Cerebellar cortex (tissue), 1 donor: ENCODE measurements at regions not wholly inside any gene's neighbourhood (a gene's known extent, or its start where the extent isn't known, plus 50 kb on each side); places are given as distances from the start of the nearest gene placed in this dataset.

ENCODE experiments used
- DNase-seq: peaks from one replicate; pipeline ENCODE4 v3.0.0-alpha.2; 2015; ENCODE audit warnings: low spot score

- no peak for DNase-seq
Observed at GRCh38 chr1:224846119-224846907, 83.2 kb upstream of the DNAH14 start.

DNA sequence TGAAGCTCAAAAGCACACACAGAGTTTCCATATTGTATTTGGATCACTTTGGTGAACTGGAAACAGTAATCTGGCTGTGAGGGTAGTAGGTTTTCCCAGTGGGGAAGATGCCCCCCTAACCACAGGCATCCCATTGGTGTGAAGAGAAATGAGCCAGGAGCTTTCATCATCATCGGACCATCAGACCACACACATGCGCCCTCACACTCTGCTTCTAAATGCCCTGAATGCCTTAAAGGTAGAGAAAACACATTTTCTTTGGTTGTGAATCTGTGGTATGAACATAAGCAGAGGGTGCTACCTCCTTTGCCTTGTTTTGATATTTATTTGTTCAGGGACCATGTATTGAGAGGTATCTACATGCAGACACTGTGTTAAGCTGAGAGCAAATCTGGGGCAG lies 79.0 kb upstream of the DNAH14 start:
- no peak for DNase-seq

- DNase-seq, result peak; percentile 49
Observed at GRCh38 chr1:224851210-224851847, 78.1 kb upstream of the DNAH14 start.

DNA sequence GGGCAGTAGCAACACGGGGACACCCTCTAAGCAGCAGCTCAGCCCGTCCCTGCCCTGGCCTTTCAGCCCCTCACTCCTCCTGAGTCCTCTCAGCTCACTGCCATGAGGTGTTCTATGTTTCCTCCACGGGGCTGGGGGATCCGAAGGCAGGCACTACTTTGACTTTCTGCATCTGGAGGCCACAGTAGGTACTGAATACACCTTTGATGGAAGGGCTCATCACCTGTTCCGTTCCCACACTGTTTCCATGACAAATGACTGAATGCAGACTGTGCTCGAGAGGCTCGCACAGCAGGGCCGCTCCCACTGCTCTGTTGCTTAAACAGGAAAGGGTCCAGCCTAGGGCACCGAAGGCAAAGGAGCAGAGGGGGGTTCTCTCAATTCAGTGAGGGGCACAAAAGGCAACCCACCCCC lies 77.6 kb upstream of the DNAH14 start:
- no peak for DNase-seq

- DNase-seq, result peak; percentile 64
Observed at GRCh38 chr1:224852901-224853568, 76.4 kb upstream of the DNAH14 start.

DNA sequence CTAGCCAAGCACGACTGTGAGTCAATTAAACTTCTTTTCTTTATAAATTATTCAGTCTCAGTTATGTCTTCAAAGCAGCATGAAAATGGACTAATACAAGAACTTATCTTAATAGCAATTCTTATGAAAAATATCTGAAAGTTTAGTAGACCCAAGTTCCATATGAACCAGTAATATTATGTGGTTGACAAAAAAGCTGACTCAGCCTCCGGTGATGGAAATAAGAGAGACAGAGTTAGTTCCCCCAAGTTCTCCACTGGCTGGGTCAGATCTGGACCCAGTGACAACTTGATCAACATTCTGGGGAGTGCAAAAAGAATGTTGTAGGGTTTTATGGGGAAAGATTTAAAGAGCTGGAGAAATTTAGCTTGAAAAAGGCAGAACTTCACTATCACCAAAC lies 72.5 kb upstream of the DNAH14 start:
- DNase-seq, result no peak

DNA sequence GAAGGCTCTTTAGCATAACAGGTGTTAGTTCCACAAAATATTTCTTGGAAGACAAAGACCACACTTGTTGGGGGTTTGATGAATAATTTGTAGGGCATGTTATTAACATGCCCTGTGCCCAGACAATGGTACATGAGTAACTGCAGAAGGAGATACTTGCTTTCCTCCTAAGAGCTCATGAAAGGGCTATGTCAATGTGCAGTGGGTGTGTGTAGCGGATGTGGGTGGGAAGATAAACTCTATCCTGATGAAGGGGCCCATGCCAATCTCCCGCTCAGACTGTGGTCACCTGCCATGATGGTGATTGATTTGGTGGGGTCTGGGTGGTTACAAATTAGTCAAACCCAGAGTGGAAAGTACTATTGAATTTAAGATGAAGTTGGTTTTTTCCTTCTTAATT lies 69.8 kb upstream of the DNAH14 start:
- no peak for DNase-seq

DNA sequence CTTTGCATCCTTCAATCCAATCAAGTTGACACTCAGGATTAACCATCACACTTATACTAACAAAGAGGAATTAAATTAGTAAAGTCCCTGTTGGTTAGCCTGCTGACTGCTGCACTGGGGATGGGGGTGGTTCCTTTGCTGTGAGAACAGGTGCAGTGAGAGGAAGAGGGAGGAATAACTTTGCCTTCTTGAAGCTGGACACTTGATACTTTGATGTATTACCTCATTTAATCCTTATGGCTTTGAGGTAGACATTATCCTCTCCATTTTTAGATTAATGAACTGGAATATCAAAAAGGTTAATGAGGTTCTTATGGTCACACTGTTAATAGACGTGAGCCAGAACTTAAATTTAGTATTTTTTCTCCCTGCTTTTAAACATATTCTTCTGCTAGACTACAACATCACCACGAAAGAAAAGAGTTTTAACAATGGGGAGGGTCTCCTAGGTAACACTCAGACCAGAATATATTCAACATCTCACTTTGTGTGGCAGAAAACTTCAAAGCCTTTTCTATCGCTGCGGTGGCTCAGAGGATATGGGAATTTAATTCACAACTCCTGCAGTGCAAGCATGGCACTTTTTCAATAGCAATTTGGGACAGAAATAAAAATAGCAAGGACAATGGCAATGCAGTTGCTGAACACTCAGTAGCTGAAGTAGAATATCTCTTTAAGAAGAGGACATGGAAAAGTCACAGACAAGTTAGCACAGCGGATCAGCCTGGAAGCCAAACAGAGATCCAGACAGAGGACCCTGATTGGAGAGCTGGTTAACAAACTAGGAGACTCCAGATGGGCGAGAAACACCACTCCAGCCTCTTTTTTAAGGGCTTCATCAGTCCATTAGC lies 68.8 kb upstream of the DNAH14 start:
- DNase-seq, result peak; percentile 1

- DNase-seq, result no peak
Observed at GRCh38 chr1:224861339-224861716, 68.1 kb upstream of the DNAH14 start.

- DNase-seq, result no peak
Observed at GRCh38 chr1:224863486-224863885, 66.0 kb upstream of the DNAH14 start.

- no peak for DNase-seq
Observed at GRCh38 chr1:224864006-224864405, 65.5 kb upstream of the DNAH14 start.

DNA sequence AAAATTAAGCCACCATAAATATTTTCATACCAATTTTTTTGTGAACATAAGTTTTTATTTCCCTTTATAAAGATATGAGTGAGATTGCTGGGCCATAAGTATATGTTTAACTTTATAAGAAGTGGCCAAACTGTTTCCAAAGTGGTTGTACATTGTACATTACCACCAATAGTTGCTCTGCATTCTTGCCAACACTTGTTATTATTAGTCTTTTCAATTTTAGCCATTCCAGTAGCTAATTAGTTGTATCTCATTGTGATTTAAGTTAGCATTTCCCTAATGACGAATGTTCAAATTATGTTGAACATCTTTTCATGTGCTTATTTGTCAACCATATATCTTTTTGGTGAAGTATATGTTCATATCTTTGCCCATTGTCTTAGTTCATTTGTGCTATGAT lies 64.0 kb upstream of the DNAH14 start:
- DNase-seq, result no peak

GRCh38 chr1:224866940-224867339 lies 62.5 kb upstream of the DNAH14 start:
- DNase-seq, result no peak

GRCh38 chr1:224867715-224868114 lies 61.8 kb upstream of the DNAH14 start:
- DNase-seq, result no peak

DNA sequence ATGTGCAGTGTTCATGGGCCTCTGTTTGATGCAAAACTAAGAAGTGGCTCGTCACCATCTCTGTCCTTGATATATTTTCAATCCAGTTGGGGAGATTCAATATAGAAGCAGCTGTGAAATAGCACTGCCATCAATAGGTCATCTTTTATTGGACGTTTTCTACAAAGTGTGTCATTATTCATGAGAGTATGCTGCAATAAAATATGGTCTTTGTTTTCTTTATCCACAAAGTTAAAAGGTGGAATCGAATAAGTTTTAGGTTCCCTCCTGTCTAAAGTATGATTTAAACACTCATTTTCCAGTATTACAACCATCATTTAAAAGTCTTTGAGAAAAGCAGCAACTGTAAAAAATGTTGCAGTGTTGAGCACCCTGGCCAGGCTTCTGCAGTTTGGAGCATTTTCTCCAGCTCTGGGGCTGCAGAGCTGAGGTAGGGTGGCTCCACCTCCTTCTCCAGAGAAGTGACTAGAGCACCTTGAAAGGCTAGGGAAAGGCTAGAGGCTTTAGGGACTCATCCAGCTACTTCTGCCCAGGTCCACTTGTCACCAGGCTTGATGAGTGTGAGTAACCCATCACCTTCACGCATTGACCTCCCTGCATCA lies 56.5 kb upstream of the DNAH14 start:
- DNase-seq, result no peak

DNA sequence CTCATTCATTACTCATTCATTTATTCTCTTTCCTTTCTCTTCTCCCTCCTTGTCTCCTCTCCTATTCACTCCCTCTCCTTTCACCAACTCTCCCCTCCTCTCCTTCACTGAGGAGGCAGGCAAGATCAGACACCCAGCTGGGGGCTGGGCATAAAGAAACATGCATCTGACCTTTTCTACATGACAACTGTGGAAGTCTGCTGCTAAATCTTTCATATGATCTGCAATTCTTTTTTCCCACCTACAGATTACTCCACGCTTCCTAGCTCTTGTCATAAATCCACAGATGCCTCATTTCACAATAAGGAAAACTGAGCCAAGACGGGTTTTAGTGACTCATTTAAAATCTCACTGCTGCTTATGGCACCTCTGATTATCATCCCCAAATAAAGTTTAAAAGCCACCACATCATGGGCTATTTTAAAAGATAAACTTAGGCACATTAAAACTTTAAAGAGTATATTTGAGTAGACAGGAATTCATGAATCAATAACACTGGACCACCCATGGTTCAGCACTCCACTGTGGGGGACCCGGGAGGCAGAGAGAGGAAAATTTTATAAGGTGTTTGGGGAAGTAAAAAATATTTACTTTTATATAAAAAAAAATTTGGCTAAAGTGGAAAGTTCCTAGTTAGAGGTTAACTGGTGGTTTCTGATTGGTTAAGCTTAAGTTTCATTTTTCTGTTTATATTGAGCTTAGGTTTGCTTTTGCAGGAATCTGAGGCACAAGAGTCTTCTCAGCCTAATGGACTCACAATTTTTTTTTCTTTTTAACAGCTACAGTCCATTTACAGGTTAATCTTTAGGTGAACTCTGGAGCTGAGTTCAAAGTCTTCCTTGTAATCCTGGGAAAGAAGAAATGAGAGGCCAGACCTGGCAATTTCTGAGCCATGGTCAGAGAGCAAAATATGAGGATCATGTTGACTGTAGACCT lies 55.8 kb upstream of the DNAH14 start:
- DNase-seq, result no peak

GRCh38 chr1:224874775-224875174 lies 54.7 kb upstream of the DNAH14 start:
- DNase-seq, result no peak

DNA sequence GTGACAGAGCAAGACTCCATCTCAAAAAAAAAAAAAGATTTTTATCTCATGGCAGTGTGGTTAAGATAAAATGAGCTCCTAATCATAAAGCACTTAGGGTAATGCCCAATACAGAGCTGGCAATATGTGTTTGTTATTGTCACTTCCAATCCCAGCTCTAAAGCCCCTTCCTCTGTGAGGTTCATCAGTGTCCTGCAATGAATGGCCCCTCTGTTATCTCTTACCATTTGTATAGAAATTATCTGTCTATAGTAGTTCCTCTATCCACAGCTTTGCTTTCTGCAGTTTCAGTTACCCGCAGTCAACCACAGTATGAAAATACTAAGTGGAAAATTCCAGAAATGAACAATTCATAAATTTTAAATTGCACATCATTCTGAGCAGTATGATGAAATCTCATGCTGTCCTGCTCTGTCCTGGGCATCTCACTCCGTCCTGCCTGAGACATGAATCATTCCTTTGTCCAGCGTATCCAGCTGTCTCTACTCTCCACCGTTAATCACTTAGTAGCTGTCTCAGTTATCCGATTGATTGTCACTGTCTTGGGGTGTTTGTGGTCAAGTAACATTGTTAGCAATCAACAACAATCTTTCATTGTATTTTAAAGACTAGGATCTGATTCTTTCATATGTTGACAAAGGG lies 50.2 kb upstream of the DNAH14 start:
- DNase-seq, result no peak
